ENCODE measurements at regions not wholly inside any gene's neighbourhood (a gene's known extent, or its start where the extent isn't known, plus 50 kb on each side); places are given as distances from the start of the nearest gene placed in this dataset.

GRCh38 chr6:106730264-106730663, 100.9 kb downstream of the QRSL1 start:
- Histone ChIP-seq H3K4me1 (ENCODE audit: control insufficient read depth in 1 of 2, low read depth in 2 of 2) (peaks cover 7 to 13% of the 10 kb centered on the region in 2 donors), H3K27me3 (replicated peaks; ENCODE audit: insufficient read depth) (no peaks in the 10 kb centered on the region), H3K36me3 (no peaks in the 10 kb centered on the region), H3K27ac (no peak overlapping the region), H3K4me3 (no peak overlapping the region), H3K9me3 (no peaks in the 10 kb centered on the region)
- DNase-seq (ENCODE audit: low spot score) (no peak), ATAC-seq (ENCODE audit: insufficient number of reproducible peaks, low FRiP score, low read depth) (no peak)
- no peak for TF ChIP-seq CTCF (IDR thresholded peaks at IDR 0.05)

GRCh38 chr6:106729841-106730240, 100.5 kb downstream of the QRSL1 start:
- Histone ChIP-seq H3K4me1 (ENCODE audit: control insufficient read depth in 1 of 2, low read depth in 2 of 2) (peaks cover 7 to 13% of the 10 kb centered on the region in 2 donors), H3K36me3 (no peaks in the 10 kb centered on the region), H3K4me3 (no peak overlapping the region), H3K9me3 (no peaks in the 10 kb centered on the region), H3K27ac (no peak overlapping the region), H3K27me3 (replicated peaks; ENCODE audit: insufficient read depth) (no peaks in the 10 kb centered on the region)
- DNase-seq (ENCODE audit: low spot score), result no peak
- no peak for ATAC-seq (ENCODE audit: insufficient number of reproducible peaks, low FRiP score, low read depth)
- TF ChIP-seq CTCF (IDR thresholded peaks at IDR 0.05), result no peak

GRCh38 chr6:106728296-106728870, 99.0 kb downstream of the QRSL1 start:
- DNase-seq (ENCODE audit: low spot score) (no peak), ATAC-seq (ENCODE audit: insufficient number of reproducible peaks, low FRiP score, low read depth) (no peak)
- Histone ChIP-seq H3K9me3 (no peaks in the 10 kb centered on the region), H3K27me3 (replicated peaks; ENCODE audit: insufficient read depth) (no peaks in the 10 kb centered on the region), H3K4me1 (ENCODE audit: control insufficient read depth in 1 of 2, low read depth in 2 of 2) (peaks cover 7 to 13% of the 10 kb centered on the region in 2 donors), H3K27ac (no peak overlapping the region), H3K4me3 (no peak overlapping the region), H3K36me3 (no peaks in the 10 kb centered on the region)
- TF ChIP-seq CTCF (IDR thresholded peaks at IDR 0.05), result no peak

- H3K4me3 ChIP-seq, result no peak overlapping the region
- TF ChIP-seq CTCF (IDR thresholded peaks at IDR 0.05), result no peak
- H3K27me3 ChIP-seq (replicated peaks; ENCODE audit: insufficient read depth), result no peaks in the 10 kb centered on the region
- no peak for DNase-seq (ENCODE audit: low spot score)
- no peaks in the 10 kb centered on the region for H3K36me3 ChIP-seq
- H3K9me3 ChIP-seq, result no peaks in the 10 kb centered on the region
- no peak for ATAC-seq (ENCODE audit: insufficient number of reproducible peaks, low FRiP score, low read depth)
- H3K4me1 ChIP-seq (ENCODE audit: control insufficient read depth in 1 of 2, low read depth in 2 of 2), result peaks cover 7 to 13% of the 10 kb centered on the region in 2 donors
- no peak overlapping the region for H3K27ac ChIP-seq
Observed at GRCh38 chr6:106727480-106728149, 98.2 kb downstream of the QRSL1 start.

GRCh38 chr6:106724848-106725247, 95.5 kb downstream of the QRSL1 start:
- ATAC-seq (ENCODE audit: insufficient number of reproducible peaks, low FRiP score, low read depth) (no peak), DNase-seq (ENCODE audit: low spot score) (no peak)
- Histone ChIP-seq H3K9me3 (no peaks in the 10 kb centered on the region), H3K4me3 (no peak overlapping the region), H3K36me3 (no peaks in the 10 kb centered on the region), H3K27ac (no peak overlapping the region), H3K4me1 (ENCODE audit: control insufficient read depth in 1 of 2, low read depth in 2 of 2) (no peaks in the 10 kb centered on the region), H3K27me3 (replicated peaks; ENCODE audit: insufficient read depth) (no peaks in the 10 kb centered on the region)
- no peak for TF ChIP-seq CTCF (IDR thresholded peaks at IDR 0.05)
